K562 (cell line): ENCODE measurements at regions not wholly inside any gene's neighbourhood (a gene's known extent, or its start where the extent isn't known, plus 50 kb on each side); places are given as distances from the start of the nearest gene placed in this dataset.

Experiments used
- ATF1 ChIP-seq, 2 experiments: fragments of 450-650 bp in 1 of 2; IDR thresholded peaks; 2 replicates each; pipeline ENCODE4 v1.6.1; 2016; ENCODE audit warnings: missing compliant biosample characterization in 1 of 2, missing genetic modification characterization in 1 of 2
- BHLHE40 ChIP-seq: IDR thresholded peaks from 2 replicates; pipeline ENCODE4 v1.6.1; 2011; ENCODE audit warnings: low read length, improper control_type of control experiment
- BMI1 ChIP-seq: fragments of 150-350 bp; IDR thresholded peaks from 2 replicates; pipeline ENCODE4 v1.6.1; 2014; ENCODE audit warnings: low read length
- BRF2 ChIP-seq: IDR thresholded peaks from 3 replicates; pipeline ENCODE4 v1.6.1; 2011; ENCODE audit warnings: borderline replicate concordance, mild to moderate bottlenecking; ENCODE audit not compliant: insufficient read length, insufficient read depth
- CBFA2T2 ChIP-seq: fragments of 450-650 bp; conservative IDR thresholded peaks from 2 replicates; pipeline ENCODE4 v1.6.1; 2017; ENCODE audit warnings: mild to moderate bottlenecking
- GABPB1 ChIP-seq: sonication (generic); formaldehyde crosslinking; IDR thresholded peaks from 2 replicates; pipeline ENCODE4 v1.8.0; 2022; ENCODE audit warnings: mild to moderate bottlenecking, missing genetic modification reagents
- ILF3 ChIP-seq: fragments of 450-650 bp; IDR thresholded peaks from 2 replicates; pipeline ENCODE4 v1.6.1; 2018; ENCODE audit warnings: antibody characterized with exemption, mild to moderate bottlenecking, moderate library complexity, borderline replicate concordance
- MAFF ChIP-seq: IDR thresholded peaks from 2 replicates; pipeline ENCODE4 v1.6.1; 2012; ENCODE audit warnings: low read length, improper control_type of control experiment
- RAD51 ChIP-seq: fragments of 450-650 bp; IDR thresholded peaks from 2 replicates; pipeline ENCODE4 v1.7.1; 2016; ENCODE audit warnings: low read depth, mild to moderate bottlenecking, borderline replicate concordance
- SUPT5H ChIP-seq: fragments of 450-650 bp; IDR thresholded peaks from 2 replicates; pipeline ENCODE4 v1.6.1; 2016
- TBL1XR1 ChIP-seq, 2 experiments: IDR thresholded peaks; 2 replicates each; pipeline ENCODE4 v1.6.1; 2012; ENCODE audit warnings: improper control_type of control experiment in 2 of 2, low read length in 2 of 2, mild to moderate bottlenecking in 1 of 2
- USF1 ChIP-seq: sonication (generic); formaldehyde crosslinking; IDR thresholded peaks from 2 replicates; pipeline ENCODE4 v1.9.0; 2022; ENCODE audit warnings: mild to moderate bottlenecking, missing genetic modification reagents
- ZBTB2 ChIP-seq: fragments of 450-650 bp; IDR thresholded peaks from 2 replicates; pipeline ENCODE4 v1.6.1; 2016; ENCODE audit warnings: antibody characterized with exemption
- ZBTB26 ChIP-seq: fragments of 450-650 bp; formaldehyde crosslinking; IDR thresholded peaks from 2 replicates; pipeline ENCODE4 v1.4.0; 2022; ENCODE audit warnings: missing genetic modification characterization
- ZC3H4 ChIP-seq: sonication (generic); formaldehyde crosslinking; IDR thresholded peaks from 2 replicates; pipeline ENCODE4 v1.9.0; 2021; ENCODE audit warnings: missing genetic modification reagents, borderline replicate concordance
- TF ChIP-seq, protein P1 (sequence below): fragments of 450-650 bp; formaldehyde crosslinking; IDR thresholded peaks from 2 replicates; pipeline ENCODE4 v1.4.0; 2020; ENCODE audit warnings: mild to moderate bottlenecking, mixed read lengths
- TF ChIP-seq, protein P2 (sequence below): sonication (generic); formaldehyde crosslinking; IDR thresholded peaks from 2 replicates; pipeline ENCODE4 v1.5.0; 2020; ENCODE audit warnings: missing genetic modification reagents
- TF ChIP-seq, protein P3 (sequence below): sonication (generic); formaldehyde crosslinking; IDR thresholded peaks from 2 replicates; pipeline ENCODE4 v1.8.0; 2022; ENCODE audit warnings: mild to moderate bottlenecking, low read depth, missing genetic modification reagents

GRCh38 chr3:34284959-34285826 is 486.8 kb downstream of the PDCD6IP start (continued):
- TF ChIP-seq ILF3 (no peak), GABPB1 (no peak), BHLHE40 (peak; percentile 34; the same call in 1 of the 2 replicates), RAD51 (peak; percentile 87), TBL1XR1 (IDR thresholded peaks at IDR 0.05; ENCODE audit: low read length in 2 of 2) (no peak), ZC3H4 (CRISPR knock-in tag) (no peak), ZBTB26 (CRISPR knock-in tag) (no peak), CBFA2T2 (0 out of 2 replicates have a peak, but pooled peaks have one; percentile 28), ZBTB2 (no peak), USF1 (peak; percentile 72), SUPT5H (no peak), BMI1 (no peak), ATF1 (CRISPR knock-in tag; IDR thresholded peaks at IDR 0.05) (no peak), ATF1 (tag; IDR thresholded peaks at IDR 0.05) (no peak), BRF2 (no peak), MAFF (no peak)
- TF ChIP-seq, protein P1, sequence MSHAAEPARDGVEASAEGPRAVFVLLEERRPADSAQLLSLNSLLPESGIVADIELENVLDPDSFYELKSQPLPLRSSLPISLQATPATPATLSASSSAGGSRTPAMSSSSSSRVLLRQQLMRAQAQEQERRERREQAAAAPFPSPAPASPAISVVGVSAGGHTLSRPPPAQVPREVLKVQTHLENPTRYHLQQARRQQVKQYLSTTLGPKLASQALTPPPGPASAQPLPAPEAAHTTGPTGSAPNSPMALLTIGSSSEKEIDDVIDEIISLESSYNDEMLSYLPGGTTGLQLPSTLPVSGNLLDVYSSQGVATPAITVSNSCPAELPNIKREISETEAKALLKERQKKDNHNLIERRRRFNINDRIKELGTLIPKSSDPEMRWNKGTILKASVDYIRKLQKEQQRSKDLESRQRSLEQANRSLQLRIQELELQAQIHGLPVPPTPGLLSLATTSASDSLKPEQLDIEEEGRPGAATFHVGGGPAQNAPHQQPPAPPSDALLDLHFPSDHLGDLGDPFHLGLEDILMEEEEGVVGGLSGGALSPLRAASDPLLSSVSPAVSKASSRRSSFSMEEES, result peak; percentile 79
- TF ChIP-seq, protein P2, sequence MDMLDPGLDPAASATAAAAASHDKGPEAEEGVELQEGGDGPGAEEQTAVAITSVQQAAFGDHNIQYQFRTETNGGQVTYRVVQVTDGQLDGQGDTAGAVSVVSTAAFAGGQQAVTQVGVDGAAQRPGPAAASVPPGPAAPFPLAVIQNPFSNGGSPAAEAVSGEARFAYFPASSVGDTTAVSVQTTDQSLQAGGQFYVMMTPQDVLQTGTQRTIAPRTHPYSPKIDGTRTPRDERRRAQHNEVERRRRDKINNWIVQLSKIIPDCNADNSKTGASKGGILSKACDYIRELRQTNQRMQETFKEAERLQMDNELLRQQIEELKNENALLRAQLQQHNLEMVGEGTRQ (CRISPR knock-in tag), result peak; percentile 95
- TF ChIP-seq, protein P3, sequence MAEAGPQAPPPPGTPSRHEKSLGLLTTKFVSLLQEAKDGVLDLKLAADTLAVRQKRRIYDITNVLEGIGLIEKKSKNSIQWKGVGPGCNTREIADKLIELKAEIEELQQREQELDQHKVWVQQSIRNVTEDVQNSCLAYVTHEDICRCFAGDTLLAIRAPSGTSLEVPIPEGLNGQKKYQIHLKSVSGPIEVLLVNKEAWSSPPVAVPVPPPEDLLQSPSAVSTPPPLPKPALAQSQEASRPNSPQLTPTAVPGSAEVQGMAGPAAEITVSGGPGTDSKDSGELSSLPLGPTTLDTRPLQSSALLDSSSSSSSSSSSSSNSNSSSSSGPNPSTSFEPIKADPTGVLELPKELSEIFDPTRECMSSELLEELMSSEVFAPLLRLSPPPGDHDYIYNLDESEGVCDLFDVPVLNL (CRISPR knock-in tag), result no peak
